ENCODE measurements at regions not wholly inside any gene's neighbourhood (a gene's known extent, or its start where the extent isn't known, plus 50 kb on each side); places are given as distances from the start of the nearest gene placed in this dataset.

DNA sequence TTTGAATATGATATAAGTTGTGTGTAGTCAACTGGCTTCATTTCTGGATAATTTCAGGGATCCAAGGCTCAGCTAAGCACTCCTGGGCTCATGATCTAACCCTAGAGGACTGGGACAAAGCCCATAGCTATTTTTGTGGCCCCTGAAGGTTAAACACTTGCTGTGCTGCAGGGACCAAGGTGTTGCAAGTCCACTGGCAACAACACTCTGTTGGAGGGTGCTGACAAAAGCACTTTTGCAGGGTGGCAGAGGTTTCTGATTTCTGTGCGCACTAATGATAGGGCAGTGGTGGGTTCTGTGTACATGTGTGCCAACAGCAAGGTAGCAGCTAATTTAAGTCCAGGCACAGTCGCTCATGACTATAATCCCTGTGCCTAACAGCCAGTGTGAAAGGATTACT, 445.3 kb upstream of the SYNCRIP start:
- TF ChIP-seq, protein P1, sequence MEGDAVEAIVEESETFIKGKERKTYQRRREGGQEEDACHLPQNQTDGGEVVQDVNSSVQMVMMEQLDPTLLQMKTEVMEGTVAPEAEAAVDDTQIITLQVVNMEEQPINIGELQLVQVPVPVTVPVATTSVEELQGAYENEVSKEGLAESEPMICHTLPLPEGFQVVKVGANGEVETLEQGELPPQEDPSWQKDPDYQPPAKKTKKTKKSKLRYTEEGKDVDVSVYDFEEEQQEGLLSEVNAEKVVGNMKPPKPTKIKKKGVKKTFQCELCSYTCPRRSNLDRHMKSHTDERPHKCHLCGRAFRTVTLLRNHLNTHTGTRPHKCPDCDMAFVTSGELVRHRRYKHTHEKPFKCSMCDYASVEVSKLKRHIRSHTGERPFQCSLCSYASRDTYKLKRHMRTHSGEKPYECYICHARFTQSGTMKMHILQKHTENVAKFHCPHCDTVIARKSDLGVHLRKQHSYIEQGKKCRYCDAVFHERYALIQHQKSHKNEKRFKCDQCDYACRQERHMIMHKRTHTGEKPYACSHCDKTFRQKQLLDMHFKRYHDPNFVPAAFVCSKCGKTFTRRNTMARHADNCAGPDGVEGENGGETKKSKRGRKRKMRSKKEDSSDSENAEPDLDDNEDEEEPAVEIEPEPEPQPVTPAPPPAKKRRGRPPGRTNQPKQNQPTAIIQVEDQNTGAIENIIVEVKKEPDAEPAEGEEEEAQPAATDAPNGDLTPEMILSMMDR (conservative IDR thresholded peaks at IDR 0.05; ENCODE audit: low read length) = no peak
- no peak for TF ChIP-seq EZH2phosphoT487 (IDR thresholded peaks at IDR 0.05; ENCODE audit: borderline replicate concordance, low read depth, low read length)

All from OCI-LY7 (cell line).